ENCODE measurements at regions not wholly inside any gene's neighbourhood (a gene's known extent, or its start where the extent isn't known, plus 50 kb on each side); places are given as distances from the start of the nearest gene placed in this dataset.
"Not testable (repeated sequence)": the region's sequence is repeated elsewhere in the genome, so short reads cannot be mapped to it uniquely, and the experiment has no call there.

GRCh38 chr18:60200558-60200957 lies 172.0 kb downstream of the MC4R start:
- FAIRE-seq: no peak

- no peak for FAIRE-seq
These were observed 173.1 kb downstream of the MC4R start for GRCh38 chr18:60199505-60199904.

- no peak for FAIRE-seq
These were observed 174.7 kb downstream of the MC4R start for GRCh38 chr18:60197671-60198462.

GRCh38 chr18:60196836-60197606 lies 175.6 kb downstream of the MC4R start:
- no peak for FAIRE-seq

- FAIRE-seq: no peak
These were observed 178.8 kb downstream of the MC4R start for GRCh38 chr18:60193780-60194179.

GRCh38 chr18:60191926-60192325 lies 180.6 kb downstream of the MC4R start:
- FAIRE-seq: no peak

- no peak for FAIRE-seq
These were observed 182.7 kb downstream of the MC4R start for GRCh38 chr18:60189856-60190255.

- FAIRE-seq: no peak
These were observed 183.6 kb downstream of the MC4R start for GRCh38 chr18:60188958-60189357.

GRCh38 chr18:60182223-60182622 lies 190.4 kb downstream of the MC4R start:
- FAIRE-seq: no peak

- no peak for FAIRE-seq
These were observed 191.9 kb downstream of the MC4R start for GRCh38 chr18:60180671-60181070.

- FAIRE-seq: not testable (repeated sequence)
These were observed 194.4 kb downstream of the MC4R start for GRCh38 chr18:60178224-60178623.

GRCh38 chr18:60176259-60176658 lies 196.3 kb downstream of the MC4R start:
- no peak for FAIRE-seq

GRCh38 chr18:60174832-60175231 lies 197.7 kb downstream of the MC4R start:
- FAIRE-seq: no peak

- FAIRE-seq: no peak
These were observed 200.5 kb downstream of the MC4R start for GRCh38 chr18:60172030-60172429.

GRCh38 chr18:60163622-60164021 lies 209.0 kb downstream of the MC4R start:
- no peak for FAIRE-seq

- no peak for FAIRE-seq
These were observed 210.2 kb downstream of the MC4R start for GRCh38 chr18:60162388-60162787.

- no peak for FAIRE-seq
These were observed 214.8 kb downstream of the MC4R start for GRCh38 chr18:60157810-60158209.

GRCh38 chr18:60153376-60153775 lies 219.2 kb downstream of the MC4R start:
- no peak for FAIRE-seq

GRCh38 chr18:60149316-60149715 lies 223.3 kb downstream of the MC4R start:
- FAIRE-seq: no peak

GRCh38 chr18:60147323-60147722 lies 225.3 kb downstream of the MC4R start:
- FAIRE-seq: no peak

GRCh38 chr18:60146220-60146960 lies 226.2 kb downstream of the MC4R start:
- FAIRE-seq: no peak

GRCh38 chr18:60145776-60146175 lies 226.8 kb downstream of the MC4R start:
- FAIRE-seq: no peak

- FAIRE-seq: no peak
These were observed 235.0 kb downstream of the PMAIP1 start for GRCh38 chr18:60134806-60135205.

- FAIRE-seq: no peak
These were observed 230.5 kb downstream of the PMAIP1 start for GRCh38 chr18:60130284-60130683.
